ENCODE measurements at regions not wholly inside any gene's neighbourhood (a gene's known extent, or its start where the extent isn't known, plus 50 kb on each side); places are given as distances from the start of the nearest gene placed in this dataset.

- TF ChIP-seq CTCF (IDR thresholded peaks at IDR 0.05) (no peak), POLR2A (IDR thresholded peaks at IDR 0.05) (no peak)
These were observed 479.1 kb downstream of the CCDC171 start for GRCh38 chr9:16031971-16032370.
